ENCODE measurements at regions not wholly inside any gene's neighbourhood (a gene's known extent, or its start where the extent isn't known, plus 50 kb on each side); places are given as distances from the start of the nearest gene placed in this dataset.

- Histone ChIP-seq H3K27me3 (no peaks in the 10 kb centered on the region), H3K4me3 (no peak overlapping the region), H3K4me1 (peaks cover 0 to 27% (median 17%) of the 10 kb centered on the region in 12 donors), H3K36me3 (no peaks in the 10 kb centered on the region), H3K27ac (peak overlapping the region in 1 of 12 donors; percentile 19), H3K9me3 (peaks cover 0 to 12% (median 0%) of the 10 kb centered on the region in 12 donors)
- no peak for ATAC-seq
- intact Hi-C loops (cut with DNase I) = no loop called here
- TF ChIP-seq POLR2A (IDR thresholded peaks at IDR 0.05) = no peak
- no peak for TF ChIP-seq CTCF (IDR thresholded peaks at IDR 0.05)
- DNase-seq = peak in 1 of 5 donors; percentile 2
- WGBS, 4 donors = 90 to 96% (median 95%) methylated on average over 4 of the region's 4 CpGs
Observed at GRCh38 chr10:43945908-43946307, 297.2 kb upstream of the ZNF32 start.

GRCh38 chr10:43945094-43945730, 296.5 kb upstream of the ZNF32 start:
- Histone ChIP-seq H3K36me3 (no peaks in the 10 kb centered on the region), H3K27ac (peak overlapping the region in 1 of 12 donors; percentile 19), H3K27me3 (no peaks in the 10 kb centered on the region), H3K4me3 (no peak overlapping the region), H3K9me3 (peaks cover 0 to 12% (median 0%) of the 10 kb centered on the region in 12 donors), H3K4me1 (peaks cover under 1 to 34% (median 24%) of the 10 kb centered on the region in 12 donors)
- 76 to 86% (median 78%) methylated on average over 8 of the region's 8 CpGs for WGBS, 4 donors
- intact Hi-C loops (cut with DNase I) = no loop called here
- TF ChIP-seq CTCF (IDR thresholded peaks at IDR 0.05) = no peak
- TF ChIP-seq POLR2A (IDR thresholded peaks at IDR 0.05) = no peak
- peak in 3 of 5 donors; percentile 10 to 46 (median 22) for DNase-seq
- ATAC-seq = peak; percentile 28 to 52 (median 34)

GRCh38 chr10:43944381-43945093, 295.9 kb upstream of the ZNF32 start:
- 71 to 77% (median 75%) methylated on average over 5 of the region's 5 CpGs for WGBS, 4 donors
- H3K27ac ChIP-seq = peak overlapping the region in 1 of 12 donors; percentile 19
- peaks cover 0 to 12% (median 0%) of the 10 kb centered on the region in 12 donors for H3K9me3 ChIP-seq
- ATAC-seq (peak in 1 of 4 donors; percentile 1), DNase-seq (peak in 1 of 5 donors; percentile 8)
- intact Hi-C loops (cut with DNase I) = no loop called here
- no peak overlapping the region for H3K4me3 ChIP-seq
- H3K27me3 ChIP-seq = no peaks in the 10 kb centered on the region
- TF ChIP-seq POLR2A (IDR thresholded peaks at IDR 0.05) = no peak
- TF ChIP-seq CTCF (IDR thresholded peaks at IDR 0.05) = no peak
- H3K36me3 ChIP-seq = no peaks in the 10 kb centered on the region
- peaks cover 2 to 41% (median 30%) of the 10 kb centered on the region in 12 donors for H3K4me1 ChIP-seq

GRCh38 chr10:43943818-43944360, 295.2 kb upstream of the ZNF32 start:
- peaks cover 2 to 41% (median 32%) of the 10 kb centered on the region in 12 donors for H3K4me1 ChIP-seq
- ATAC-seq = no peak
- no peak for TF ChIP-seq POLR2A (IDR thresholded peaks at IDR 0.05)
- no peak for TF ChIP-seq CTCF (IDR thresholded peaks at IDR 0.05)
- no peaks in the 10 kb centered on the region for H3K27me3 ChIP-seq
- H3K9me3 ChIP-seq = peaks cover 0 to 12% (median 0%) of the 10 kb centered on the region in 12 donors
- H3K4me3 ChIP-seq = no peak overlapping the region
- peak in 1 of 5 donors; percentile 8 for DNase-seq
- no peaks in the 10 kb centered on the region for H3K36me3 ChIP-seq
- intact Hi-C loops (cut with DNase I) = no loop called here
- H3K27ac ChIP-seq = no peak overlapping the region
- WGBS, 4 donors = 92 to 97% (median 95%) methylated on average over 8 to 9 of the region's 9 CpGs
